HG02885 (cell line): ENCODE measurements at regions not wholly inside any gene's neighbourhood (a gene's known extent, or its start where the extent isn't known, plus 50 kb on each side); places are given as distances from the start of the nearest gene placed in this dataset.
"Not testable (repeated sequence)": the region's sequence is repeated elsewhere in the genome, so short reads cannot be mapped to it uniquely, and the experiment has no call there.

Experiments used
- ATAC-seq: cut with Tn5 transposase; IDR thresholded peaks from one replicate; pipeline ENCODE4 v1.9.1; 2021; ENCODE audit warnings: mild to moderate bottlenecking; ENCODE audit not compliant: unreplicated experiment, poor library complexity

DNA sequence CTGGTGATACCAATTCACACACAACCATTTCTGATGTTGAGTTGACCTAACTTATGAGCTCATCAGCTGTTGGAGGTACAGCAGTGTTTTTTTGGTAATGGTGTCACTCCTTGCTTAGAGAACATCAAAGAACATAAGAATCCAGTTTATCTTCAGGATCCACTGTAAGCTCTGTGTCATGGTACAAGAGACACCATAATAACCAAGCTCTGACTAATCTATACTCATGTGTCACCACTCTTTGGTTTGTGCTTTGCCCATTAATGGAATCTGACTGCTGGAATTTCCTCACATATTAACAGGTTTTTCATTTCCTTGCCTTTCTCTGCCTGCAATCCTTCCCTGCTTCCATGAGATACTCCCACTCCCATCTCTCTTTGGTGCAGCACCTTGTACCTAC, 735.1 kb upstream of the LCORL start:
- ATAC-seq = no peak

DNA sequence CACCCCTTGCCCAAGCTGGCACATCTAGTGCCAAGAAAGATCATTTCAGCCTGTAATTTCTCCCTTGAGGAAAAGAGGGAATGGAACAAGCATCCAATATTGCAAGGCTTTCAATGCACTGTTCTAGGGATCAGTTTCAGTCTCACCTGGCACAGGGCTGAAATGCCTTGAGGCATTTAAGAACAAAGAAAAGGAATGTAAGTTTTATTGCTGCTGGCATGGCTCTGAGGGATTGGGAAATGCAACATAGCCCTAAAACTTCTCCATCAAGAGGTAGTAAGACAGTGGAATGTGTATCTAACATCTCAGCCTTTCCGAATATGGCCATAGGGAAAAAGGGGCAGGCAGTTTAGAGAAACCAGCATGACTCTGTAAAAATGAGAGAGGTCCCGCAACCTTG, 732.6 kb upstream of the LCORL start:
- ATAC-seq = no peak

DNA sequence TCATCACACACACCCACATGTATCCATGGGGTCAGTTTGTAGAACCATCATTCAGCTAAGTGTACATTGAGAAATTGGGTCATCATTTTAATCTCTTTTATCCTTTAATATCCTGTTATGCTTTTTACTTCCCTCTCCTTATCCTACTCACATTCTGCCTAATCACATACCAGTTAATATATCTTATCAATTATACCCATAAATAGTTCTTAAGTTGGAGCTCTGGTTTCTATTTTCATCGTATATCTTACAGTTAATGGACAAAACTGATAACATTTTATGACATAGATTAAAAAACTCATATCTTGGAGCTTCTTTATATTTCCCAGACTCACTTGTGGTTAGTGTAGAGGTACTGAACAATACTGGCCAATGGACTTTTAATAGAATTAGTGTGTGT, 729.5 kb upstream of the LCORL start:
- ATAC-seq = no peak

DNA sequence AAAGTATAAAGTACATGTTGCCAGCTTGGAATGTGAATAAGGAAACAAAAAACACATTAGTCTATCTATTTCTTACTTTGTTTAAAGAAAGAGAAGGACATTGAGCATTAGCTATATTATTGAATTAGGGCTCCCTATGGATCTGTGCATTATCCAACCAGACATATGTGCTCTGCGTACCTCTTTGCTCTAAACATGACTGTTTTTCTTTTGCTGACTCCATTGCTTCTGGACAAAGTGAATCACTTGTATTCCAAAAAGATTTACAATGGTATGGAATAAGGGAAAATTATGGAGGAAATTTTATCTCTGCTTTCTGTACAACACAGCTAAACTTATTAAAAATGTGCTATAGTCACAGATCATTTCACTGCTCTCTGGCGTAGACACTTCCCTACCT, 727.8 kb upstream of the LCORL start:
- ATAC-seq = no peak

DNA sequence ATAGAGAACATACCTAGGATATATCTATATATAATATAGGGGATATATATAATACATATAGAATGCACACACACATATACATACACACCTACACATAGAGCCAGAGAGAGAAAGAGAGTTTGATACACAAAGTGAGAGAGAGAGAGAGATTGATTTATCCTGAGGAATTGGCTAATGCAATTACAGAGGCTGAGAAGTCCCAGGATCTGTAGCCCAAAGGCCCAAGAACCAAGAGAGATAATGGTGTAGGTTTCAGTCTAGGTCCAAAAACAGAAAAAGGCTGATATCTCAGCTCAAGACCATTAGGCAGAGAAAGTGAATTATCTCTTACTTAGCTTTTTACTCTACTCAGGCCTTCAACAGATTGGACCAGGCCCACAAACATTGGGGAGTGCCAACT, 715.0 kb upstream of the LCORL start:
- ATAC-seq = no peak

DNA sequence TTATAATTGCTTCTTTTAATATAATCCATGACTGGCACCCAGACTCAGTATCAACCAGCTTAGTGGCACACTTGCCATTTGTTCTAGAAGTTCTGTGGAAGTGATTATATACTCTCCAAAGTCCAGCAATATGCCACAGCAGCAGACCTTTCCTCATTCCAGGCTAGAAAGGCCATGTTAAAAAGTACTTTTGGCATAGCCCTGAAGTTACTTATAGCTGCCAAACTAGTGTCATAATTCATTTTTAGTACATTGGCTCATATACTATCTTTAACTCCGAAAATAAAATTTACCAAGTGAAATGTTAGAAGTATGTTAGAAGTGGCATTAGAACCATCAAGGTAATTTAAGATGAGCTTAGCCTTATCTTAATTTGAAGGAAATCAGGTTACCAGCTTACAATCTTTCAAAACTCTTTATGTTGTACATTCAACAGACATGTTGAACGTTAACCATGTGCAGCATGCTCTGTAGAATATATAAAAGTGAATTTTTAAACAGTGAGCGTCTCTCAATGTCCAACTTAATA, 714.2 kb upstream of the LCORL start:
- no peak for ATAC-seq

DNA sequence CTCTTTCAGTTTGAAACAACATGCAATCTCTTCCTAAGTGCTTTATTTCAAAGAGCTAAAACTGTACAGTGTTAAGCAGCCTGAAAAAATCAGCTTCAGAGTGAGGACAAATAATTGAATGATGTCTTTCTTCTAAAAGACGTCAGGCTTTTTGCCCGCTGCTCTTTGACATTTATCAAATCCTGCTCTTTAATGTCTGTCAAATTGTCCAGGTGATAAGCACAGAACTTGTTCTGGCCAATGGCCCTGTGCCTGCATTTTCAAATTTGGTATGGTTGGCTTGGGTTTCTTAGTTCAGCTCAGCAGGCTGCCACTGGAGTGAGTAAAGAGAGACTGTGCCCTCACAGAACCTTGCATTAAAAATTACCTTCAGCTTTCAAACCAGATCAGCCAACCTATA, 712.9 kb upstream of the LCORL start:
- ATAC-seq = no peak

DNA sequence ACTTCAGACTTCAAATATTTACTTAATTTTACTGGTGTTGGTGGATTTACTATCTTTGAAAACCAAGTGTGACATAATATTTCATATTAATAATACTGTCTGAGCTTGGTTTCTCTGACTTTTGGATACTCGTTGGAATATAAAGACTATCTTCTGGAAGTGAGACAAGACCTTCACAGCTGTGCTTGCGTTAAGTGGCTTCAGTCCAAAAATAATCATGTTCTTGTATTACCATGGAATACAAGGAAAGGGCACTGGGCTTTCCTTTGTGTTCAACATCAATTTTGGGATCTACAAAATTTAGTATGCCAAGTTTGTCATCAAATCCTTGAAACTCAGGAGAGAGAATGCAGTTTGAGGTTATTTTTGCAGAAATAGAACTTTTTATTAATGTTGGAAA, 712.4 kb upstream of the LCORL start:
- no peak for ATAC-seq

DNA sequence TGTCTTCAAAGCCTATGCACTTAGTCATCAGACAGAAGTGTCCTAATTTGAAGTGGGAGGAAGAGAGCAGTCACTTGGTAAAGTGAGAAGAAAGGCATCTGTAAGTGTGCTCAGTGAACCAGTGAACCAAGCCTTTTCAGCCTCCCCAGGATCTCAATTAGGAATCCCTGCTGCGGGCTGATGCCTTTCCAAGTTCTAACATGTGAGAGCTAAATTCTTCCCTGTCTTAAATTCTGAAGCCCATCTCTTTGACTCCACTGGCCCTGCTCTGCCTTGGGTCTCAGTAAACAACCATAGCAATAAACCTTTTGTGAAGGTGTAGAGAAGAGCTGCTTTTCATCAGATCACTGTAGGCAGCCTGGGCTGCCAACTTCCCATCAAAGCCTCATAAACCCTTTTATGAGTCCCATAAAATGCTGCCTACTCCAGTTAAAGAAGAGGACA, 701.2 kb upstream of the LCORL start:
- ATAC-seq = no peak

DNA sequence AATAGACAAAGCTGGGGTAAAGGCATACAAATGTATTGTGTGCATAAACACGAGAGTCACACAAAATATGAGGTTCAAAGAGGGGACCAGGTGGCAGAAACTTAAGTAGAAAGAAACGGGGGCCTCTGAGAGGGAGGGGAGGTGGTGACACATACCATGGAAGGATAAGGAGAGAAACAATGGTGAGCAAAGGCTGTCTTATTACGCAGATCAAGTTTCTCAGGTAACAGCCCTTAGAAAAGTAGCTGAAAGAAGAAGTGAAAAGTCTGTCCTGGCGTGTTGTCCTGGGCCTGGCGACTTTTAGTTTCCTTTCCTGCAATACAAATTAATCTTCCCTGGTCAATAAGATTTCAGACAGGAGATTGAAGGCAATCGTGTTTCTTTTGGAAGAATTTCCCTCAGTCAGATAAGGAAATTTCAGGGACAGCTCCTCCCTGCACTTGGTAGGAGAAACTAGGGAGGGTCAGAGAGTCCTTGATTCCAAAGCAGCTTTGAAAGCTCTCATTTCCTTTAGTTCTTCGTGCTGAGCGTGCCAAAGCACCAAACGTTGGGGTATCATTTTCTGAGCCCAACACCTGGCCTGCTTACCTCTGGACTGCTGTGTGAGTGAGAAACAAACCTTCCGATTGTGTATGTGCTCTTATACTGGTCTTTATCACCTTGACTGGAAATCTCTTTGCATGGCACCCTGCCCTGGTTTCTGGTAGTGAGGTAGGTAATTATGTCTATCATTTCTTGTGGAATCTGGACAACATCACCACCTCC, 676.7 kb upstream of the LCORL start:
- no peak for ATAC-seq

DNA sequence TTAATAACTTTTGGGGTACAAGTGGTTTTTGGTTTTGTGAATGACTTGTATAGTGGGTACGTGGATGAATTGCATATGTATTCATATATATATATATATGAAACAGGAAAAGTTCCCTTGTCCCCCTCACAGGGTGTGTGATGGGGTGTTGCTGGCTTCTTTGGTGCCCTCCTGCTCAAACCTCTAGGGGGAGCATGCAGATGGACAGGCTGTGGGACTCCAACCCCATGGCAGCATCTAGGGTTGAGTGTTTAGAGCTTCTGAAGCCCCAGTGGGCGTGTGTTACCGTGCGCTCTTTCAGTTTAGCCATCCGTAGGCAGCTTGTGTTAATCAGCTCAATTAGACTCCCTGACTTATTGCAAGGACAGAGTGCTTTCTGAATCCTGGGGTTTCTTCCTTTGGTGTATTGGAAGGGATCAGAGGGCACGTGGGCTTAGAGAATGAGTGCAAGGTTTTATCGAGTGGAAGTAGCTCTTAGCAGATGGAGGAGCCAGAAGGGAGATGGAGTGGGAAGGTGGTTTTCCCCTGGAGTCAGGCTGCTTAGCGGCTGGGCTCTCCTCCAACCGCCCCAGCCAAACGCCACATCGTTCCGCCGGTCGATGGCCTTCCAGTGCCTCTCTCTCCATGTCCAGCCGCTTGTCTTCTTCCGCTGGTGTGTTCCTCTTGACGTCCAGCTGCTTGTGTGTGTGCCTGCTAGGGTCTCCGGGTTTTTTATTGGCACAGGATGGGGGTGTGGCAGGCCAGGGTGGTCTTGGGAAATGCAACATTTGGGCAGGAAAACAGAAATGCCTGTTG, 674.4 kb upstream of the LCORL start:
- no peak for ATAC-seq

DNA sequence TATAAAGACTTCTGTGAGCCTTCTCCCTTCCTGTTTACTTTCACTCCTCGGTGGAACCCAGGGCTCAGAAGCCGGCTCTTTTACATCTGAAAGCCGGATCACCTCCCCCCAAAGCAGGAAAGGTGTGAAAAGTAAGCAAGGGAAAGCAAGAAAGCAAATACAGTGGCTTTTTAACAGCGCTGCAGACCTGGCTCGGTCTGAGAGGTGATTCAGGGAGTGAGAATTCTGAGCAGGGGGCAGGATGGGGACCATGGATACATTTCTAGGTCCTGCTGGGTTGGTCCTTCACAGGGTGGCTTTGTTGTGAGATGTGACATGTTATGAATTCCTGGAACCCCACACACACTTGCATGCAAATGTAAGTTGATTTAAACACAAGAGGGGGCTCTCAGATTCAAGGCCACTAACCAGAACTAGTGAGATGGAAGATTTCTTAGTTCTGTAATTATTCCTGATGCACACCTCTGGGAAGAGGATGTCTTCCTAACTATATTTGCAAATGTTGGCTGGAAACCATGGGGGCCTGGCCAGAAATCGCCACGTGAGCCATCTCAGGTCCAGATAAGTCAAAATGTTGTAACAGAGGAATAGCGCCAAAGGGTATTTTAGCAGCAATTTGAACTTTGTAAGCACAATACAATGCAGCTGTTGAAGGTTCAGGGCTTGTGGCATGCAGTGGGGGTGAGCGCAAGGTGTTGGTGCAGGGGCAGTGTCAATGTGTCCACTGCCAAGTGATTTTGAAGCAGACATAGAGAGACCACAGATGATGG, 670.1 kb upstream of the LCORL start:
- no peak for ATAC-seq

DNA sequence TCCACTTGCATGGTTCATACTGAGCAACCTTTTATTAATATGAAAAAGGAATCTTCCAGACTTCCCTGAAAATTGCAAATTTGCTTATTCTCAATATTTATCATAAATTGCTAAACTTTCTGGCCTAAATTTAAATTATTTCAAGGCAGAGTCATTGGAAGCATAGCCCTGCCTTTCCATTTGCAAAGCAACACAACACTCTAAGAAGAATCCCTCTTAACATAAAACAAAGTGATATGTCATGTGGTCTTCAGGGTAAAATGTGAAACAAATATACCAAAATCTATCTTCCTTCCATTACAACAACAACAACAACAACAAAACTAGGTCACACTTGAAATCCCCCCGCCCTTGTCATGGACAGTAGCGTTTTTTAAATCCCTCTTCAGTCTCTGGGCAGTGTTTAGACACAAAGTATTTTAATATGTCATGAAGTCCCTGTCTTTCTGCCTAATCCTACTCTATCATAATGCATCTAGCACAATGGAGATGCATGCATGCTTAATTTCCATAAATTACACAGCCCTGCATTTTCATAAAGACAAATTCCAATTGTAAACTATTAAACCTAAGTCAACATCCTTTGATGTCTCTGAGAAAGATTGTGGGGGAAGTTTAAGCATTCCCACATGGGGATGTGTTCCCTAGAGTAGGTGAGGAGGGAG, 668.9 kb upstream of the LCORL start:
- ATAC-seq = no peak

DNA sequence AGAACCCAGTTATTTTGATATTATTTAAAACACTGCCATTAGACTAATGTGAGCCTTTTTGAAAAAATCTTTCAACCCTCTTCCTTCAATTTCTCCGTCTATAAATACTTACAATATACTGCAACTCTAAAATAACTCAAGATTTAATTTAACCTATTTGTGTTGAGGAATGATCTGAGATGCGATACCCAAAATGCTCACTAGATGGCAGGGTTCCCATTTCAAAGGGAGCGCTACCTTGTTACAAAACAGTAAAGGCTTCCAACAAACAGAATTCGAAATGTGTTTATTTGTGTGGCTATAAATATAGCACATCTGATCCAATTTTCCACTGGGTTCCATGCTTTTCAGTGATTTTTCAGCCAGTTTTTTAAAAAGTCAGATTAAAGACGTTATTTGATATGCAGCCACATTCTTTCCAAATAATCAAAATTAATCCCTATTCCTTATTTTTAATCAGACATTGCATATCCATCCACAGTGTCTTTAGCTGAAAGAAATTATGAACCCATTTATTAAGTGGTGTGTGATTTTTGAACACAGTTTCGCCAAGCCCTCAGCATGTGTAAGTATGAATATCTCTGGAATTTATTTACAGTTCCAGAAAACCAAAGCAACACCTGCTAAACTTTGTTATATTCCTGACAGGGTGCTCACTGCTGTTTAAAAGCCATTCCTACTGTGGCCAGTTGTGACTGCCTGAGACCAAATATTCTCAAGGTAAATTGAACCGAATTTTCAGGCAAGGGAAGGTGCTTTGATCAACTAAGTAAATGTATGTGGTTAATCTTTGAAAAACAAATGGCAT, 668.0 kb upstream of the LCORL start:
- ATAC-seq = peak; percentile 86

DNA sequence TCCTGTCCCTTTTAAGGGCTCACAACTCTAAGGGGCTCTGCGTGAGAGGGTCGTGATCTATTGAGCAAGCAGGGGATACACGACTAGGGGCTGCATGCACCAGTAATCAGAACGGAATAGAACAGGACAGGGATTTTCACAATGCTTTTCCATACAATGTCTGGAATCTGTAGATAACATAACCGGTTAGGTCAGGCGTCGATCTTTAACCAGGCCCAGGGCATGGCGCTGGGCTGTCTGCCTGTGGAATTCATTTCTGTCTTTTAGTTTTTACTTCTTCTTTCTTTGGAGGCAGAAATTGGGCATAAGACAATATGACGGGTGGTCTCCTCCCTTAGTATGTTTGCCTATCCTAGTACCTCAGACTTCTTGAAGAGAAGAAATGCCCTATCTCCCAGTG, 666.8 kb upstream of the LCORL start:
- ATAC-seq = not testable (repeated sequence)

DNA sequence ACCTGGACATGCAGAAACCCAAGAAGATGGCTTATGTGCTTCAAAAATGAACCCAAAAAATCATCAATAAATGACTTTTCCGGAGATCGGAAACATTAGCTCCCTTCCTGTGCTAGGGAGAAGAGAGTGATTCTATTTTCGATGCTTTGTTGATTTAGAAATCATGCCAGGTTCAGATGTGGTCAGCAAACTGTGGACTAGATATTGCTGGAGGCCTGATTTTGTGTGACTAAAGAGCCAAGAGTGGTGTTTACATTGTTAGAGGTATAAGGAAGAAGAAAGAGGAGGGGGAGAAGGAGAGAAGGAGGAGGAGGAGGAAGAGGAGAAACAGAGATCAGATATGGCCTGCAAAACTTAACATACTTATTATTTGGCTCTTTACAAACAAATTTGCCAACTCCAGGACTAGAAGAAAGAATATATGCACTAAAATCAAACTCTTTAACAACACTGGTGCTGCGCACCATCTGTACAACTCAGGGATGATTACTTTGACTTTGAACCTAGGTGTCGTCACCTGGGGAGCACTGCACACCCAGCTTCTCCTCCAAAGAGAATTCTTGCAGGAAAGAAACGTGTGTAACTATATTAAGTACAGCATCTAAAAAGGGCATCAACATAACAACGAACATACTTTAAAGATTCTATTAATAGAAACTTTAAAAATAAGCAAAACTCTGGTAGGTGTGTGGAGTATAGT, 664.9 kb upstream of the LCORL start:
- no peak for ATAC-seq

DNA sequence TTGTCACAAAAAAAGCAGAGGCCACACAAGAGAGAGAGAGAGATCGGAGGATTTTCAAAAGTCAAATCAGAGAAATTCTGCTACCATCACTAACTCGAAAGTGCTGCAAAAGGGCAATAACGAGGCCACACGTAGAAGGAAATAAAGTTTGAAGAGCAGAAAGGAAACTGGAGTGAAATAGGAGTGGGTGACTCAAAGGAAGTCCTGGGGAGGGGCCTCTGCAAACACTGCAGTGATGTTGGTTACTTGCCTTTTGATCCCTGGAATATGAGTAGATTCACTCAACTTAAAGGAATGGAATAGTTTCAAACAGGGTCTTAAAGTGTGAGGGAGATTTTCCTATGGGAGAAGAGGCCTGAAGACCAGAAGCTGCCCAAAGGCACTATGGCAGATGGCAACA, 663.4 kb upstream of the LCORL start:
- ATAC-seq = no peak

DNA sequence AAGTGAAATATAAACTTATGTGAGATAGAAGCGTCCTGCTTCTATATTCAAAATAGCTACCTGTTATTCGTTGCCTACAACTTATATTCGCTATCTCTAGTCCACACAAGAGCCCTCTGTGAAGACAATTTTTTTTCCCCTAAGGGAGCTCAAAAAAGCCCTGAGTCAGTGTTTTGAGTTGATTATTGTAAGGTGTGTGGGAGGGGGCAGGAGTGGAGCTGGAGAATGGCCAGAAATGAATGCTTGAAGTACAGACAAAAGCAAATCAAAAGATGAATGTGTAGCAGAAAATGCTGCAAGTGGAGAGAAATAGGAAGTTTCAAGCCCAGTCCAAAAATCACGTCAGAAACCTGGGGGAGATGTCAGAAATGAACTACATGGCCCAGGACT, 655.0 kb upstream of the LCORL start:
- no peak for ATAC-seq
